T-helper 2 cell (primary cell): ENCODE measurements at regions not wholly inside any gene's neighbourhood (a gene's known extent, or its start where the extent isn't known, plus 50 kb on each side); places are given as distances from the start of the nearest gene placed in this dataset.

Source experiments
- DNase-seq, 5 experiments: peaks; one replicate each; pipeline versions ENCODE4 v3.0.0 to v3.0.0-alpha.2; 2012 to 2022

GRCh38 chr5:175025077-175025476, 300.7 kb downstream of the MSX2 start:
- DNase-seq = no peak

GRCh38 chr5:175021841-175022625, 297.7 kb downstream of the MSX2 start:
- DNase-seq = no peak

GRCh38 chr5:175021321-175021720, 296.9 kb downstream of the MSX2 start:
- DNase-seq = no peak

GRCh38 chr5:175015028-175015685, 290.8 kb downstream of the MSX2 start:
- DNase-seq = no peak

GRCh38 chr5:175013251-175013650, 288.9 kb downstream of the MSX2 start:
- no peak for DNase-seq

GRCh38 chr5:175012267-175012666, 287.9 kb downstream of the MSX2 start:
- no peak for DNase-seq

GRCh38 chr5:175003531-175003930, 279.1 kb downstream of the MSX2 start:
- DNase-seq = no peak

GRCh38 chr5:175001876-175002645, 277.7 kb downstream of the MSX2 start:
- DNase-seq = no peak

GRCh38 chr5:175001311-175001710, 276.9 kb downstream of the MSX2 start:
- no peak for DNase-seq

- no peak for DNase-seq
Observed at GRCh38 chr5:174999581-174999980, 275.2 kb downstream of the MSX2 start.

GRCh38 chr5:174998131-174998730, 273.8 kb downstream of the MSX2 start:
- DNase-seq = peak in 1 of 5 experiments; percentile 71

GRCh38 chr5:174997688-174998087, 273.3 kb downstream of the MSX2 start:
- DNase-seq = peak in 1 of 5 experiments; percentile 60

GRCh38 chr5:174996941-174997340, 272.6 kb downstream of the MSX2 start:
- DNase-seq = no peak

- no peak for DNase-seq
Observed at GRCh38 chr5:174995827-174996226, 271.4 kb downstream of the MSX2 start.

GRCh38 chr5:174991847-174992246, 267.5 kb downstream of the MSX2 start:
- no peak for DNase-seq

- DNase-seq = no peak
Observed at GRCh38 chr5:174990909-174991308, 266.5 kb downstream of the MSX2 start.

- no peak for DNase-seq
Observed at GRCh38 chr5:174987443-174988012, 263.1 kb downstream of the MSX2 start.

GRCh38 chr5:174984863-174985262, 260.5 kb downstream of the MSX2 start:
- DNase-seq = no peak

- DNase-seq = no peak
Observed at GRCh38 chr5:174982485-174982884, 258.1 kb downstream of the MSX2 start.

- no peak for DNase-seq
Observed at GRCh38 chr5:174981416-174981815, 257.0 kb downstream of the MSX2 start.

- DNase-seq = no peak
Observed at GRCh38 chr5:174980952-174981351, 256.6 kb downstream of the MSX2 start.

- DNase-seq = no peak
Observed at GRCh38 chr5:174972291-174972690, 247.9 kb downstream of the MSX2 start.

- no peak for DNase-seq
Observed at GRCh38 chr5:174971210-174971609, 246.8 kb downstream of the MSX2 start.
